PC-3 (cell line): ENCODE measurements at regions not wholly inside any gene's neighbourhood (a gene's known extent, or its start where the extent isn't known, plus 50 kb on each side); places are given as distances from the start of the nearest gene placed in this dataset.

Source experiments
- CTCF ChIP-seq: fragments of 300-600 bp; sonication (generic); conservative IDR thresholded peaks from 2 replicates; pipeline ENCODE4 v1.5.1; 2017; ENCODE audit warnings: antibody characterized with exemption, low read depth, mild to moderate bottlenecking, low read length
- EZH2phosphoT487 ChIP-seq: fragments of 300-600 bp; sonication (generic); IDR thresholded peaks from 2 replicates; pipeline ENCODE4 v1.6.1; 2018; ENCODE audit warnings: mild to moderate bottlenecking, antibody characterized with exemption, low read length, borderline replicate concordance

DNA sequence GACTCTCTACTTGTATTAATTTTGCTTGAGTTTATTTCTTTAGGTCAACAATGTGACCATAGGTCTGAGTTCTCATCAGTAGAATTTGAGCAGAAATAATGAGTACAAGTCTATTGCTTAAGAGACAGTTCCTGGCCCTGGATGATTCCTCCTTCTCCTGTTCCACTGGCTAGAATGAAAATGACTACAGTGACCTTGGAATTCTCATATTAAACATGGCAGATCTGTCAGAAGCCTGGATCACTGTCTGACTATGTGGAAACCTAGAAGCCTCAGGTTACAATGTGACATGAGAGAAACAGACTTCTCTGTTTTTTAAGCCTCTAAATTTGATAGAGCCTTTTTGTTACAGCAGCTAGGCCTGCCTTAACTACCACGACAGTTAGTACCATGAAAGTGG lies 82.9 kb upstream of the MED14 start:
- TF ChIP-seq CTCF (no peak), EZH2phosphoT487 (no peak)
